ENCODE measurements at regions not wholly inside any gene's neighbourhood (a gene's known extent, or its start where the extent isn't known, plus 50 kb on each side); places are given as distances from the start of the nearest gene placed in this dataset.

- no peak for DNase-seq (ENCODE audit: low spot score)
Observed at GRCh38 chr7:136665878-136666509, 202.5 kb upstream of the CHRM2 start.

GRCh38 chr7:136664537-136664936 is 203.9 kb upstream of the CHRM2 start:
- DNase-seq (ENCODE audit: low spot score): no peak

- no peak for DNase-seq (ENCODE audit: low spot score)
Observed at GRCh38 chr7:136657482-136657921, 210.9 kb upstream of the CHRM2 start.

GRCh38 chr7:136656516-136656915 is 211.9 kb upstream of the CHRM2 start:
- no peak for DNase-seq (ENCODE audit: low spot score)

DNA sequence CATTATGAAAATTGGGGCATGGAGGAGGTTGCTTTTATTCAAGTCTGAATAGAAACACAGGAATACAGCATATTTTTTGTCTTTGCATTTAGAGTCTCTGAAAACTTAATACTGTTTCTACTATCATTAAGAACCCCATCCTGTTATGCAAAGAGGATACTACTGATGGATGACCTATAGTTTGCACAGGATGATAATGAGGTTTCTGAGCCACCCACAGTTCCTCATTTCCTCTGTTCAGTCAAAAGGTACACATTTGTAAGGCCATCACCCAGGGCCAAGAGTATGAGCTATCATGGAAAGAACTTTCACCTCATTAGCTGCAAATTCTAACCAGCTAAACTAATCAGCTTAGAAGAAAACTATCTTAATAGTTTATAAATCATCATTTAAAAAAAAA is 213.0 kb upstream of the CHRM2 start:
- no peak for DNase-seq (ENCODE audit: low spot score)

GRCh38 chr7:136654406-136654805 is 214.0 kb upstream of the CHRM2 start:
- no peak for DNase-seq (ENCODE audit: low spot score)

DNA sequence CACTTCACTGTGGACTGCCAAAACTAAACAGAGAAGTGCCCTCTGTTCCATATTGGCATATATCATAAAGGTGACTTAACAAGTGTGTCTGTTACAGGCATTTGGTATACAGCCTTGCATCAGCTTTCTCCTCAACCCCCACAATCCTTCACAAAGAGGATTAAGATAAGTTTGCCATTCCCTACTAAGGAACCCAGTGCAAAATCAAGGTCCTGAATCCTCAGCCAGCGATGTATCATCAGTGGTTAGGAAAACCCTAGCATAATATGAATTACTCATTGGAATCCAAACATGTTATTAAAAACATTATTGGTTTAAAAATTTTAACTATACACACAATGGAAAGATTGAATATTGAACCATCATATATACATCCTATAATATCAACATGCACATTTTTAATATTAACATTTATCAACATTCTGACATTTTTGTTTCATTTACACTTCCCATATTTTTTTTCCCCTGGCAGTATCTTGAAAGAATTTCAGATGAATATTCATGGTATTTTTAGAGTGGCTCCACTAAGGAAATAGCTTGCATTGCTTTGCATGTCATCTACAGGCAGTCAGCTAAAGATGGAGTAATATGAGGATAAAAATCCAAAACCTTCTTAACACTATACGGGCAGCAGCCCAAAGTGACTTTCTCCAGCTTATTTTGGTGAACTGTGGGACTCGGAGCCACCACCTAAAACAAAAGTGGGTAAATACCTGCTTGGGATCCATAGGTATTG is 215.6 kb upstream of the CHRM2 start:
- no peak for DNase-seq (ENCODE audit: low spot score)

DNA sequence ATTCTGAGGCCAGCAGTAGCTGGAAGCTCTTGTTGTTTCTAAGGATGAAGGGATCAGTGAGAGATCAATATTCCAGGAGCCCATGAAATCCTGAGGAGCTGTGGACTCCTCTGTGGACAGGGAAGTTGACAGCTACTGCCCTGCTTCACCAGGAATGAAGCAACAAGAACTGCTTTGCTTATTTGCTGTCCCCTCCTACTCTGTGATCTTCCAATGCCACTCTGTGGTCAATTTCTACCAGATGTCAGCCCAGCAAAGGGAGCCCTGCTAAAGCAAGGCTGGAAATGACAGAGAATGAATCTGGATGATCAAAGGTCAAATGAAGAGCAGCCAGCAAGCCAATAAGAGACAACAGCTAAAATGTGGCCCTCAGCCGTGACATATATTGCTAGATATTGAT is 227.5 kb upstream of the CHRM2 start:
- DNase-seq (ENCODE audit: low spot score): no peak

DNA sequence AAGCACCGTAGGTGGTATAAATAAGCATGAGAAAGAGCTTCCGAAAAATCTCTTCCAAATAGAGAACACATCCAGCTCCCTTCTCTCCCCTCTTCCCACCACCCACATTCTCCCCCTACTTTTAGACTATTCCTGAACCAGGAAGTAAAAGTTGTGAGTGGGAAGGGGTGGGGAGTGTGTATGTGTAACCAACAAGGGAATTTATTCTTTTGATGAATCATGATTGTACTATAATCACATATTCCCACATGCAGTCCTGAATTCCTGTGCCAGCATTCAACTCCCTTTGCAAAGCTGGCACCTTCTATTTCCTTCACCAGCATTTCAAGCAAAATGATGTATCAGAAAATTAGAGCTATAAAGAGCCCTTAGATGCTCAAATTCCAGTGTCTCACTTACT is 230.6 kb upstream of the CHRM2 start:
- no peak for DNase-seq (ENCODE audit: low spot score)

GRCh38 chr7:136635751-136636150 is 232.7 kb upstream of the CHRM2 start:
- DNase-seq (ENCODE audit: low spot score): no peak

- DNase-seq (ENCODE audit: low spot score): no peak
Observed at GRCh38 chr7:136618818-136619217, 249.6 kb upstream of the CHRM2 start.

DNA sequence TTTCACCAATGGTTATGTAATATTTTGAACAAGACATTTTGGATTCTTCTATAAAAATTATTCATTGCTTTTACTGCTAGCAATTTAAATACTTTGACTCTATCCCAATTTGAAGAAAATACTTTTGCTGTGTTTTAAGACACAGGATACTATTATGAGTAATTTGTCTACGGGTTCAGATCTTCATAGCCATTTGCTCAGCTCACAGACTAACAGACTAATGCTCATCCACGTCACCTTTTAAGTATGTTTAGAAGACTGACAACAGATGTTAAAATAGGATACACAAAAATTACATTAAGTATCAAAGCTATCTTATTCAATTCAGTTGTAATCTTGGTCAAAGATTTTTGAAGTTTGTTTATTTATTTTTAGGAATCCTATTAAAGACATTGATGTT is 251.3 kb upstream of the CHRM2 start:
- DNase-seq (ENCODE audit: low spot score): no peak

- DNase-seq (ENCODE audit: low spot score): no peak
Observed at GRCh38 chr7:136605532-136606329, 262.7 kb upstream of the CHRM2 start.

DNA sequence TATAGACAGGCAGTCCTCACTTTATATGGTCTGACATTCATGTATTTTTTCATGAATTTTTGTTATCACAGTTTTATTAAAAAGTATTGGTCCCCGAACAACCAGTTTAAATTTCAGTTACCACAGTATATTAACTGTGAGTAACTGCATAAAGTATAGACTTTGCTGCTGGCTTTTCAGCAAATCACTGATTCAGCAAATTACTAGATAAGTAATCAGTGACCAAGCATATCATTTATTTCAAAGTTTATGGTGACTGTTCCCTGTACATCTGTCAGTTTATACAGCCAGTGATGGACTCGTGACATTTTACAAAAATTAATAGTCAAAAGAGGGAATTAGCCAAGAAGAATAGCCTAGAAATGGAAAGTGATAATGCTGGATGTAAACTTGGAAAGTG is 266.7 kb upstream of the CHRM2 start:
- no peak for DNase-seq (ENCODE audit: low spot score)

DNA sequence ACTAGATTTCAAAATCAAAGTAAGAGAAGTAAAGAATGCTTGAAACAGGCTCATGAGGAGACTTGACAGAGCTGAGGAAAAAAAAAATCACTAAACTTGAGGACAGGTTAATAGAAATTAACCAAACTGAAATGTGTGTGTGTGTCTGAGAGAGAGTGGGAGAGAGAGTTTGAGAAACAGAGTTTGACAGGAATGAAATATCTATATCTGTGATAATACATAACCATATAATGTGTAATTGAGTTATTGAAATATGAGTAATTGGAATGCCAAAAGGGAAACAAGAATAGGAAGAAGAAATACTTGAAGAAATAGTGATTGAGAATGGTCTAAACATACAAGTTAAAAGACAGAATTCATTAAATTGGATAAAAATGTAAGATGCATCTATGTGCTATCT is 268.0 kb upstream of the CHRM2 start:
- DNase-seq (ENCODE audit: low spot score): no peak

GRCh38 chr7:136594739-136595144 is 273.7 kb upstream of the CHRM2 start:
- no peak for DNase-seq (ENCODE audit: low spot score)

- DNase-seq (ENCODE audit: low spot score): no peak
Observed at GRCh38 chr7:136588216-136588615, 280.2 kb upstream of the CHRM2 start.

GRCh38 chr7:136585954-136586670 is 282.3 kb upstream of the CHRM2 start:
- no peak for DNase-seq (ENCODE audit: low spot score)

- DNase-seq (ENCODE audit: low spot score): no peak
Observed at GRCh38 chr7:136566491-136566890, 302.0 kb upstream of the CHRM2 start.

GRCh38 chr7:136555933-136556332 is 312.5 kb upstream of the CHRM2 start:
- no peak for DNase-seq (ENCODE audit: low spot score)

DNA sequence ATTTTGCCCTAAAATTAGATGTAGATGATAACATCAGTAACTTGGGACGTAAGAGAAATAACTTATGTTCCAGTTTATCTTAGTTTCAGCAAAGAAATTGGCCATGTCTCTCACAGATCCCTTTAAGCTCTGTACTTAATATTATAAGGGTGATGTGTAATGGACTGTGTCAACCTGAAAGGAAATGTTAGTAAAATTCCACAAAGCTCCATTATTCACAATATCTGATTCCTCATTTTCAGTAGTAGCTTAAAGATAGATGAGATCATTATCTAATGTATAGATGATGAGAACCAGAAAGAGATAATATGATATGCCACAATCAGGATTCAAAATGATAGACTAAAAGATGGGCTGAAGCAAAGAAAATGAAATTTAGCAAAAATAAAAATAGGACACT is 316.8 kb upstream of the CHRM2 start:
- no peak for DNase-seq (ENCODE audit: low spot score)

DNA sequence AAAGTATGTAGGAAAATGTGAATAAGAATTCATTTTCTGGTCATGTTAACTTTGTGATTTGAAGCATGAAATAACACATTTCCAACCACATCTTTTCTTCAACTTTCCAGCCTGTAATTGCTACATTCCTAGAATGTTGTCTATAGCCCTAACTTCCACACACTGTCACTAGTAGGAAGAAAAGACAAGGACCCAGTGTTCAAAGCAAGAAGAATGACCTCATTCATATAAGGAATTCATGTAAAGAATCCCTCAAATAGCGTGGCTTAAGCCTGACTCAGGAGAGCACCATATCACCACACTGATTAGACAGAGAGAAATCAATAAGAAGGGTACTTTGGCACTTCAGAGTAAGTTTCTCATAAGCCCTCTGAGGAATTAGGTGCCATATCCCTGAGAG is 318.7 kb upstream of the CHRM2 start:
- no peak for DNase-seq (ENCODE audit: low spot score)

Measured in HT-29 (cell line).